Left kidney (tissue), 1 donor: ENCODE measurements at regions not wholly inside any gene's neighbourhood (a gene's known extent, or its start where the extent isn't known, plus 50 kb on each side); places are given as distances from the start of the nearest gene placed in this dataset.
A peak's percentile ranks its signal among the peaks of the same experiment; 100 is the strongest.

Experiments used
- DNase-seq: peaks from one replicate; pipeline ENCODE4 v3.0.0-alpha.2; 2013

GRCh38 chr2:228321015-228321414, 139.5 kb upstream of the SPHKAP start:
- no peak for DNase-seq

GRCh38 chr2:228318218-228318617, 136.7 kb upstream of the SPHKAP start:
- DNase-seq, result peak; percentile 7

- no peak for DNase-seq
Observed at GRCh38 chr2:228312172-228312571, 130.7 kb upstream of the SPHKAP start.

GRCh38 chr2:228303960-228304359, 122.5 kb upstream of the SPHKAP start:
- no peak for DNase-seq

GRCh38 chr2:228283491-228284171, 102.1 kb upstream of the SPHKAP start:
- DNase-seq, result no peak

GRCh38 chr2:228282376-228282775, 100.9 kb upstream of the SPHKAP start:
- DNase-seq, result no peak

- DNase-seq, result no peak
Observed at GRCh38 chr2:228273159-228273558, 91.7 kb upstream of the SPHKAP start.

- DNase-seq, result no peak
Observed at GRCh38 chr2:228269351-228269750, 87.9 kb upstream of the SPHKAP start.

- no peak for DNase-seq
Observed at GRCh38 chr2:228268756-228269155, 87.3 kb upstream of the SPHKAP start.

GRCh38 chr2:228268301-228268700, 86.8 kb upstream of the SPHKAP start:
- DNase-seq, result no peak

GRCh38 chr2:228263156-228263555, 81.7 kb upstream of the SPHKAP start:
- DNase-seq, result no peak

- DNase-seq, result no peak
Observed at GRCh38 chr2:228261546-228261945, 80.1 kb upstream of the SPHKAP start.

GRCh38 chr2:228257379-228257778, 75.9 kb upstream of the SPHKAP start:
- DNase-seq, result no peak

GRCh38 chr2:228253752-228254151, 72.3 kb upstream of the SPHKAP start:
- DNase-seq, result no peak

GRCh38 chr2:228247335-228247734, 65.8 kb upstream of the SPHKAP start:
- DNase-seq, result no peak

GRCh38 chr2:228245601-228246000, 64.1 kb upstream of the SPHKAP start:
- DNase-seq, result no peak

GRCh38 chr2:228242591-228242990, 61.1 kb upstream of the SPHKAP start:
- no peak for DNase-seq

- no peak for DNase-seq
Observed at GRCh38 chr2:228239907-228240561, 58.5 kb upstream of the SPHKAP start.

- no peak for DNase-seq
Observed at GRCh38 chr2:228239207-228239906, 57.9 kb upstream of the SPHKAP start.
